Neural cell (in vitro differentiated cells): ENCODE measurements at regions not wholly inside any gene's neighbourhood (a gene's known extent, or its start where the extent isn't known, plus 50 kb on each side); places are given as distances from the start of the nearest gene placed in this dataset.

Source experiments
- H2AFZ ChIP-seq: fragments of 200-600, 300-800 bp; sonication (generic), shearing (Covaris generic); 2 replicates; pipeline ENCODE4 v1.6.0; 2014; ENCODE audit warnings: low read depth, mild to moderate bottlenecking, antibody characterized with exemption, low read length, moderate library complexity
- H3F3A ChIP-seq: fragments of 200-600 bp; shearing (Covaris generic); 2 replicates; pipeline ENCODE4 v1.6.1; 2016; ENCODE audit warnings: mild to moderate bottlenecking, moderate library complexity, mixed read lengths, antibody characterized with exemption, low read length; ENCODE audit not compliant: insufficient read depth, poor library complexity, severe bottlenecking
- H3K27ac ChIP-seq: fragments of 200-600, 300-800 bp; sonication (generic), shearing (Covaris generic); 2 replicates; pipeline ENCODE4 v1.5.1; 2014; ENCODE audit warnings: mild to moderate bottlenecking, low read length, moderate library complexity
- H3K27me3 ChIP-seq: fragments of 300-800, 200-600 bp; sonication (generic), shearing (Covaris generic); 2 replicates; pipeline ENCODE4 v1.6.0; 2014; ENCODE audit warnings: mild to moderate bottlenecking, low read depth, low read length, moderate library complexity; ENCODE audit not compliant: insufficient read depth
- H3K36me3 ChIP-seq: fragments of 300-800, 200-600 bp; sonication (generic), shearing (Covaris generic); 2 replicates; pipeline ENCODE4 v1.5.1; 2014; ENCODE audit warnings: mild to moderate bottlenecking, antibody characterized with exemption, low read length, moderate library complexity; ENCODE audit not compliant: insufficient read depth
- H3K4me2 ChIP-seq: fragments of 300-800, 200-600 bp; sonication (generic), shearing (Covaris generic); 2 replicates; pipeline ENCODE4 v1.6.0; 2014; ENCODE audit warnings: mild to moderate bottlenecking, low read length
- H3K4me3 ChIP-seq: fragments of 300-800, 200-600 bp; sonication (generic), shearing (Covaris generic); 2 replicates; pipeline ENCODE4 v1.5.1; 2014; ENCODE audit warnings: mild to moderate bottlenecking, low read length, moderate library complexity
- H3K79me2 ChIP-seq: fragments of 200-600 bp; shearing (Covaris generic); replicated peaks from 2 replicates; pipeline ENCODE4 v1.6.0; 2014; ENCODE audit warnings: mild to moderate bottlenecking, low read length, moderate library complexity; ENCODE audit not compliant: insufficient read depth
- H3K9ac ChIP-seq: fragments of 300-800, 200-600 bp; sonication (generic), shearing (Covaris generic); 2 replicates; pipeline ENCODE4 v1.6.1; 2016; ENCODE audit warnings: mild to moderate bottlenecking, low read length, mixed read lengths
- H3K9me2 ChIP-seq: fragments of 200-600 bp; shearing (Covaris generic); 2 replicates; pipeline ENCODE4 v1.6.1; 2016; ENCODE audit warnings: mild to moderate bottlenecking, low read length, mixed read lengths; ENCODE audit not compliant: insufficient read depth
- H3K9me3 ChIP-seq: fragments of 200-600, 300-800 bp; sonication (generic), shearing (Covaris generic); 2 replicates; pipeline ENCODE4 v1.6.1; 2016; ENCODE audit warnings: mild to moderate bottlenecking, mixed run types, low read length, moderate library complexity, mixed read lengths
- H4K20me1 ChIP-seq: fragments of 200-600 bp; shearing (Covaris generic); 2 replicates; pipeline ENCODE4 v1.6.1; 2016; ENCODE audit warnings: mild to moderate bottlenecking, mixed run types; ENCODE audit not compliant: insufficient read depth
- CTCF ChIP-seq: fragments of 450-650 bp; IDR thresholded peaks from 2 replicates; pipeline ENCODE4 v1.5.1; 2014; ENCODE audit warnings: antibody characterized with exemption, mild to moderate bottlenecking, moderate library complexity; ENCODE audit not compliant: poor library complexity, severe bottlenecking
- EP300 ChIP-seq: fragments of 450-650 bp; conservative IDR thresholded peaks from 2 replicates; pipeline ENCODE4 v1.6.1; 2014; ENCODE audit warnings: antibody characterized with exemption, mild to moderate bottlenecking, moderate library complexity; ENCODE audit not compliant: poor library complexity, severe bottlenecking
- EZH2 ChIP-seq: fragments of 200-600, 300-800 bp; shearing (Covaris generic), sonication (generic); IDR thresholded peaks from 2 replicates; pipeline ENCODE4 v1.6.1; 2014; ENCODE audit warnings: antibody characterized with exemption, low read length, borderline replicate concordance, mild to moderate bottlenecking; ENCODE audit not compliant: insufficient read depth, poor library complexity, severe bottlenecking
- MXI1 ChIP-seq: fragments of 450-650 bp; conservative IDR thresholded peaks from 2 replicates; pipeline ENCODE4 v1.6.1; 2014; ENCODE audit warnings: antibody characterized with exemption, mild to moderate bottlenecking; ENCODE audit not compliant: poor library complexity, severe bottlenecking
- POLR2AphosphoS5 ChIP-seq: IDR thresholded peaks from 2 replicates; pipeline ENCODE4 v1.6.1; 2012
- RAD21 ChIP-seq: fragments of 450-650 bp; conservative IDR thresholded peaks from 2 replicates; pipeline ENCODE4 v1.6.1; 2014; ENCODE audit warnings: antibody characterized with exemption, mild to moderate bottlenecking, moderate library complexity
- REST ChIP-seq: IDR thresholded peaks from 2 replicates; pipeline ENCODE4 v1.6.1; 2012; ENCODE audit warnings: borderline replicate concordance
- SMC3 ChIP-seq: fragments of 450-650 bp; conservative IDR thresholded peaks from 2 replicates; pipeline ENCODE4 v1.6.1; 2014; ENCODE audit warnings: antibody characterized with exemption, mild to moderate bottlenecking, moderate library complexity; ENCODE audit not compliant: poor library complexity
- TAF1 ChIP-seq: IDR thresholded peaks from 2 replicates; pipeline ENCODE4 v1.6.1; 2012; ENCODE audit warnings: low read depth

GRCh38 chr6:43989581-43990146 is 137.6 kb downstream of the MRPL14 start:
- no peak overlapping the region for H3K4me3 ChIP-seq
- H4K20me1 ChIP-seq = no peaks in the 10 kb centered on the region
- no peaks in the 10 kb centered on the region for H3K36me3 ChIP-seq
- no peaks in the 10 kb centered on the region for H3F3A ChIP-seq
- no peaks in the 10 kb centered on the region for H3K9me3 ChIP-seq
- H2AFZ ChIP-seq = no peak overlapping the region
- H3K27ac ChIP-seq = no peak overlapping the region
- H3K9me2 ChIP-seq = no peaks in the 10 kb centered on the region
- no peak overlapping the region for H3K9ac ChIP-seq
- no peaks in the 10 kb centered on the region for H3K79me2 ChIP-seq
- TF ChIP-seq SMC3 = no peak
- TF ChIP-seq POLR2AphosphoS5 = no peak
- no peak for TF ChIP-seq EZH2
- no peak for TF ChIP-seq MXI1
- no peak for TF ChIP-seq CTCF
- no peak for TF ChIP-seq TAF1
- no peak for TF ChIP-seq REST
- TF ChIP-seq RAD21 = no peak
- no peak for TF ChIP-seq EP300
- H3K4me2 ChIP-seq = no peak overlapping the region
- no peaks in the 10 kb centered on the region for H3K27me3 ChIP-seq

GRCh38 chr6:43988801-43989200 is 138.5 kb downstream of the MRPL14 start:
- H3K27ac ChIP-seq = no peak overlapping the region
- TF ChIP-seq POLR2AphosphoS5 = no peak
- TF ChIP-seq EP300 = no peak
- TF ChIP-seq RAD21 = no peak
- no peak for TF ChIP-seq SMC3
- no peak for TF ChIP-seq TAF1
- no peak for TF ChIP-seq EZH2
- no peak for TF ChIP-seq MXI1
- TF ChIP-seq CTCF = no peak
- TF ChIP-seq REST = no peak
- H3K4me3 ChIP-seq = no peak overlapping the region
- H3K9ac ChIP-seq = no peak overlapping the region
- no peaks in the 10 kb centered on the region for H3K36me3 ChIP-seq
- no peaks in the 10 kb centered on the region for H3F3A ChIP-seq
- no peaks in the 10 kb centered on the region for H3K9me3 ChIP-seq
- no peaks in the 10 kb centered on the region for H4K20me1 ChIP-seq
- H3K27me3 ChIP-seq = no peaks in the 10 kb centered on the region
- no peaks in the 10 kb centered on the region for H3K9me2 ChIP-seq
- no peaks in the 10 kb centered on the region for H3K79me2 ChIP-seq
- no peak overlapping the region for H2AFZ ChIP-seq
- H3K4me2 ChIP-seq = no peak overlapping the region
